HepG2 (cell line): ENCODE measurements at regions not wholly inside any gene's neighbourhood (a gene's known extent, or its start where the extent isn't known, plus 50 kb on each side); places are given as distances from the start of the nearest gene placed in this dataset.

ENCODE experiments used
- ATAC-seq: fragments of 200-7000 bp; cut with Tn5 transposase; 3 replicates; pipeline ENCODE4 v1.9.1; 2020; ENCODE audit warnings: mild to moderate bottlenecking, moderate library complexity
- BruUV-seq: library from RNA; stranded (reverse); fragments of 400-500 nt; replicated peaks from 2 replicates; lab custom pipeline; 2021; lab: Mats Ljungman, UMichigan
- CTCF ChIA-PET: fragments of 300-600 bp; formaldehyde crosslinking; extraction: SDS; loops from one replicate; lab custom pipeline; 2021; ENCODE audit warnings: low total read pairs, inconsistent platforms, low intra/inter-chr PET ratio; lab: Yijun Ruan, JAX
- POLR2A ChIA-PET: fragments of 350-600 bp; sonication (Branson Sonifier 250); formaldehyde crosslinking; loops from one replicate; lab custom pipeline; 2020; ENCODE audit warnings: antibody characterized with exemption, inconsistent platforms; lab: Yijun Ruan, JAX
- DNase-seq: peaks from one replicate; pipeline ENCODE4 v3.0.0-alpha.2; 2015; ENCODE audit warnings: low spot score
- FAIRE-seq: peaks from 3 replicates; lab custom pipeline; 2011; peaks lifted over from hg19 to GRCh38; lab: Jason Lieb, UNC
- H2AFZ ChIP-seq: one replicate; pipeline ENCODE4 v1.6.1; 2011; ENCODE audit warnings: low read length, inconsistent platforms
- H3K27ac ChIP-seq: fragments of 300-600 bp; 3 replicates; pipeline ENCODE4 v1.8.0; 2011; ENCODE audit warnings: mixed run types, mild to moderate bottlenecking, mixed read lengths, low read length, inconsistent platforms; ENCODE audit not compliant: insufficient read depth; ENCODE audit errors: extremely low read length
- H3K27me3 ChIP-seq, 2 experiments: fragments of 200-600 bp in 1 of 2; 2 replicates in 1 of 2; 3 replicates in 1 of 2; pipeline versions ENCODE4 v1.6.0 to v1.8.0; 2011; ENCODE audit warnings: low read length in 2 of 2, mild to moderate bottlenecking in 2 of 2, moderate library complexity in 2 of 2, inconsistent platforms in 1 of 2; ENCODE audit not compliant: insufficient read depth in 2 of 2, control insufficient read depth in 1 of 2
- H3K36me3 ChIP-seq, 2 experiments: fragments of 200-600 bp in 1 of 2; replicated peaks in 1 of 2; 2 replicates in 1 of 2; 3 replicates in 1 of 2; pipeline versions ENCODE4 v1.5.1 to v1.8.0; 2011; ENCODE audit warnings: low read length in 2 of 2, inconsistent platforms in 1 of 2; ENCODE audit not compliant: insufficient read depth in 2 of 2, control insufficient read depth in 1 of 2
- H3K4me1 ChIP-seq: 2 replicates; pipeline ENCODE4 v1.5.1; 2012; ENCODE audit warnings: low read length, inconsistent platforms; ENCODE audit not compliant: insufficient read depth
- H3K4me2 ChIP-seq: 2 replicates; pipeline ENCODE4 v1.6.0; 2011; ENCODE audit warnings: low read depth, low read length, inconsistent platforms
- H3K4me3 ChIP-seq, 3 experiments: fragments of 200-600 bp in 1 of 3; sonication (generic), shearing (Covaris generic) in 1 of 3; replicated peaks in 1 of 3; 2 replicates each; pipeline ENCODE4 v1.5.1; 2011 to 2016; ENCODE audit warnings: low read length in 3 of 3, inconsistent platforms in 2 of 3, low read depth in 2 of 3, mild to moderate bottlenecking in 2 of 3, control low read depth in 1 of 3, mixed read lengths in 1 of 3; ENCODE audit not compliant: insufficient read depth in 1 of 3
- H3K79me2 ChIP-seq: one replicate; pipeline ENCODE4 v1.6.1; 2011; ENCODE audit warnings: low read length, inconsistent platforms; ENCODE audit not compliant: insufficient read depth
- H3K9ac ChIP-seq: 2 replicates; pipeline ENCODE4 v1.6.0; 2011; ENCODE audit warnings: mild to moderate bottlenecking, low read depth, low read length, inconsistent platforms; ENCODE audit not compliant: insufficient read depth
- H3K9me3 ChIP-seq: 2 replicates; pipeline ENCODE4 v1.5.1; 2012; ENCODE audit warnings: mild to moderate bottlenecking, low read length
- H4K20me1 ChIP-seq: 2 replicates; pipeline ENCODE4 v1.6.0; 2011; ENCODE audit warnings: inconsistent platforms, mild to moderate bottlenecking, low read length, moderate library complexity; ENCODE audit not compliant: insufficient read depth
- ATM ChIP-seq: fragments of 450-650 bp; IDR thresholded peaks from 2 replicates; pipeline ENCODE4 v1.7.1; 2017; ENCODE audit warnings: mild to moderate bottlenecking, borderline replicate concordance
- HMG20A ChIP-seq: IDR thresholded peaks from 2 replicates; pipeline ENCODE4 v1.6.1; 2016; ENCODE audit warnings: borderline replicate concordance
- IKZF1 ChIP-seq: fragments of 450-650 bp; IDR thresholded peaks from 2 replicates; pipeline ENCODE4 v1.7.1; 2016
- JUNB ChIP-seq: sonication (generic); formaldehyde crosslinking; IDR thresholded peaks from 2 replicates; pipeline ENCODE4 v1.8.0; 2022; ENCODE audit warnings: missing genetic modification reagents, mild to moderate bottlenecking, borderline replicate concordance
- KDM3A ChIP-seq: IDR thresholded peaks from 2 replicates; pipeline ENCODE4 v1.6.1; 2018; ENCODE audit warnings: low read depth, missing compliant biosample characterization
- NPAS2 ChIP-seq: sonication (generic); formaldehyde crosslinking; IDR thresholded peaks from 2 replicates; pipeline ENCODE4 v1.8.0; 2022; ENCODE audit warnings: mild to moderate bottlenecking, missing genetic modification reagents, borderline replicate concordance
- SIX4 ChIP-seq: sonication (generic); formaldehyde crosslinking; IDR thresholded peaks from 2 replicates; pipeline ENCODE4 v1.4.0; 2020; ENCODE audit warnings: missing genetic modification reagents
- SMAD3 ChIP-seq: sonication (generic); formaldehyde crosslinking; IDR thresholded peaks from 2 replicates; pipeline ENCODE4 v1.4.0; 2020; ENCODE audit warnings: missing genetic modification reagents
- TEAD3 ChIP-seq: optimal IDR thresholded peaks from 2 replicates; pipeline ENCODE3; 2016; ENCODE audit warnings: borderline replicate concordance
- ZBTB38 ChIP-seq: sonication (generic); formaldehyde crosslinking; IDR thresholded peaks from 2 replicates; pipeline ENCODE4 v1.5.1; 2020; ENCODE audit warnings: mild to moderate bottlenecking, missing genetic modification reagents
- ZNF101 ChIP-seq: sonication (generic); formaldehyde crosslinking; IDR thresholded peaks from 2 replicates; pipeline ENCODE4 v1.4.0; 2020; ENCODE audit warnings: mild to moderate bottlenecking, low read depth, missing genetic modification reagents, borderline replicate concordance
- ZNF230 ChIP-seq: sonication (generic); formaldehyde crosslinking; IDR thresholded peaks from 2 replicates; pipeline ENCODE4 v1.4.0; 2020; ENCODE audit warnings: mild to moderate bottlenecking, missing genetic modification reagents
- ZNF274 ChIP-seq: sonication (generic); formaldehyde crosslinking; IDR thresholded peaks from 2 replicates; pipeline ENCODE4 v1.5.1; 2020; ENCODE audit warnings: mild to moderate bottlenecking, missing genetic modification reagents
- ZNF766 ChIP-seq: sonication (generic); formaldehyde crosslinking; IDR thresholded peaks from 2 replicates; pipeline ENCODE4 v1.5.0; 2020; ENCODE audit warnings: missing genetic modification reagents, borderline replicate concordance
- WGBS: methylation state at CpG from one replicate; pipeline ENCODE4 v1.1.6; 2017; ENCODE audit warnings: low lambda C conversion rate; 5-methylcytosine and 5-hydroxymethylcytosine counted together
- in situ Hi-C: cut with HindIII; loops from 2 replicates; pipeline ENCODE4 v1.10.0; 2017; ENCODE audit warnings: low pct_unique_long_range_greater_than_20kb; ENCODE audit not compliant: extremely low pct_ligation_motif_present
- intact Hi-C: fragments of 100-400 bp; cut with micrococcal nuclease; formaldehyde crosslinking; loops from one replicate; pipeline ENCODE4 v1.10.0; 2022; ENCODE audit not compliant: unreplicated experiment
- TF ChIP-seq, protein P1 (sequence below): sonication (generic); formaldehyde crosslinking; IDR thresholded peaks from 2 replicates; pipeline ENCODE4 v1.5.1; 2020; ENCODE audit warnings: mild to moderate bottlenecking, moderate library complexity, missing genetic modification reagents
- TF ChIP-seq, protein P2 (sequence below): sonication (generic); formaldehyde crosslinking; IDR thresholded peaks from 2 replicates; pipeline ENCODE4 v1.4.0; 2020; ENCODE audit warnings: mild to moderate bottlenecking, missing genetic modification reagents
- TF ChIP-seq, protein P3 (sequence below): sonication (generic); formaldehyde crosslinking; IDR thresholded peaks from 2 replicates; pipeline ENCODE4 v1.8.0; 2022; ENCODE audit warnings: mild to moderate bottlenecking, missing genetic modification reagents, borderline replicate concordance

DNA sequence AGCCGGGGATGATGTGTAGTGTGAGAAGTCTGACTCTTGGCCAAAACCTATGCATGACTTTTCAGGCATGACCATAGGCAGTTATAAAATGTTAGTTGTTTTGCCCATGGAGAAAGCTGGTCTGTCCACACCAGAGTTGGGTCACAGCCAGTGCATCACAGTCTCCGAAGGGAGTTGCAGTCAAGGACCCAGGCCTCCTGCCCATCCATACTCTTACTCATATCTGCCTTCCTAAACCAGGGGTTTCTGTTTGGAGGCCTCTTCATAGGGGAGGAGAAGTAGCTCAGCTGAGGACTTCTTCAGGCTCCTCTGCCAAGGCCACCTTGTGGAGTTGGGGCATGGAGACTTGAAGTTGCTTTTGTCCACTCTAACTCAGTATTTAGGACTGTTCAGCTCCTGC lies 1008.3 kb downstream of the PCDH18 start:
- H3K4me3 ChIP-seq: no peak overlapping the region
- no peak overlapping the region for H3K4me2 ChIP-seq
- TF ChIP-seq ZNF274 (CRISPR knock-in tag) (no peak), ZNF766 (CRISPR knock-in tag) (no peak)
- TF ChIP-seq, protein P1, sequence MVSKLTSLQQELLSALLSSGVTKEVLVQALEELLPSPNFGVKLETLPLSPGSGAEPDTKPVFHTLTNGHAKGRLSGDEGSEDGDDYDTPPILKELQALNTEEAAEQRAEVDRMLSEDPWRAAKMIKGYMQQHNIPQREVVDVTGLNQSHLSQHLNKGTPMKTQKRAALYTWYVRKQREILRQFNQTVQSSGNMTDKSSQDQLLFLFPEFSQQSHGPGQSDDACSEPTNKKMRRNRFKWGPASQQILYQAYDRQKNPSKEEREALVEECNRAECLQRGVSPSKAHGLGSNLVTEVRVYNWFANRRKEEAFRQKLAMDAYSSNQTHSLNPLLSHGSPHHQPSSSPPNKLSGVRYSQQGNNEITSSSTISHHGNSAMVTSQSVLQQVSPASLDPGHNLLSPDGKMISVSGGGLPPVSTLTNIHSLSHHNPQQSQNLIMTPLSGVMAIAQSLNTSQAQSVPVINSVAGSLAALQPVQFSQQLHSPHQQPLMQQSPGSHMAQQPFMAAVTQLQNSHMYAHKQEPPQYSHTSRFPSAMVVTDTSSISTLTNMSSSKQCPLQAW (CRISPR knock-in tag): no peak
- ATAC-seq (no peak), FAIRE-seq (no peak), DNase-seq (no peak)
- ChIA-PET CTCF (no interaction called here), POLR2A (no interaction called here)
- no peaks in the 10 kb centered on the region for H3K27me3 ChIP-seq
- H3K9ac ChIP-seq: no peak overlapping the region
- BruUV-seq: no TSS peak
- H2AFZ ChIP-seq: no peak overlapping the region
- no peaks in the 10 kb centered on the region for H3K4me1 ChIP-seq
- in situ Hi-C loops: no loop called here
- no peak overlapping the region for H3K27ac ChIP-seq
- intact Hi-C loops: no loop called here
- H3K36me3 ChIP-seq: no peaks in the 10 kb centered on the region
- no peaks in the 10 kb centered on the region for H3K79me2 ChIP-seq
- H4K20me1 ChIP-seq: no peaks in the 10 kb centered on the region
- 0% methylated on average over 1 of the region's 2 CpGs for WGBS
- peaks cover 11% of the 10 kb centered on the region for H3K9me3 ChIP-seq

DNA sequence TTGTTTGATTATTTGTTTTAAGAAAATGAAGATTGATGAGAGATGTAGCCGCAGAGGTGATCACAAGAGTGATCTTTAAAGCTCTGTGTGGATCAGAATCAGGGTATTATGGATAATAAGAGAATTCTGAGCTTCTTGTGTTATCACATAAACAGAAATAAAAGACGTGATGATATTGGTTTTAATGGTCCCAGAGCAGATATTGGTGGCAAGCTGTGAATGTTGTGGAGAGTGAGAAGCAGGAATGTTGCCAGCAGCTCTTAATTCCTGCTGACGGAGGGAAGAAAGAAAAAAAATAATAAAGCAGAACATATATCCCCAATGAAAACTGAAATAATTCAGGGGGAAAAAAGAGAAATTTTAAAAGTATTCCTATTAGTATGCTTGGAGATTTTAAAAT lies 1015.9 kb downstream of the PCDH18 start:
- no peak for ATAC-seq
- Histone ChIP-seq H3K27ac (no peak overlapping the region), H3K4me1 (no peaks in the 10 kb centered on the region), H3K4me3 (no peak overlapping the region), H3K4me2 (no peak overlapping the region), H4K20me1 (no peaks in the 10 kb centered on the region), H2AFZ (no peak overlapping the region), H3K36me3 (no peaks in the 10 kb centered on the region), H3K27me3 (no peaks in the 10 kb centered on the region), H3K79me2 (no peaks in the 10 kb centered on the region), H3K9me3 (peaks cover 12% of the 10 kb centered on the region), H3K9ac (no peak overlapping the region)
- no TSS peak for BruUV-seq
- DNase-seq: no peak
- POLR2A ChIA-PET: no interaction called here
- in situ Hi-C loops: no loop called here
- CTCF ChIA-PET: no interaction called here
- no peak for FAIRE-seq
- 18% methylated on average over 3 of the region's 3 CpGs for WGBS
- intact Hi-C loops: no loop called here
- TF ChIP-seq TEAD3 (CRISPR knock-in tag) (no peak), ZBTB38 (no peak), SIX4 (CRISPR knock-in tag) (no peak), HMG20A (CRISPR knock-in tag) (no peak), KDM3A (CRISPR knock-in tag) (no peak), ZNF230 (CRISPR knock-in tag) (no peak), ZNF101 (CRISPR knock-in tag) (no peak), JUNB (CRISPR knock-in tag) (no peak), NPAS2 (no peak), SMAD3 (CRISPR knock-in tag) (no peak), IKZF1 (no peak), ATM (no peak)
- TF ChIP-seq, protein P2, sequence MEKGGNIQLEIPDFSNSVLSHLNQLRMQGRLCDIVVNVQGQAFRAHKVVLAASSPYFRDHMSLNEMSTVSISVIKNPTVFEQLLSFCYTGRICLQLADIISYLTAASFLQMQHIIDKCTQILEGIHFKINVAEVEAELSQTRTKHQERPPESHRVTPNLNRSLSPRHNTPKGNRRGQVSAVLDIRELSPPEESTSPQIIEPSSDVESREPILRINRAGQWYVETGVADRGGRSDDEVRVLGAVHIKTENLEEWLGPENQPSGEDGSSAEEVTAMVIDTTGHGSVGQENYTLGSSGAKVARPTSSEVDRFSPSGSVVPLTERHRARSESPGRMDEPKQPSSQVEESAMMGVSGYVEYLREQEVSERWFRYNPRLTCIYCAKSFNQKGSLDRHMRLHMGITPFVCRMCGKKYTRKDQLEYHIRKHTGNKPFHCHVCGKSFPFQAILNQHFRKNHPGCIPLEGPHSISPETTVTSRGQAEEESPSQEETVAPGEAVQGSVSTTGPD (CRISPR knock-in tag): no peak
- TF ChIP-seq, protein P3, sequence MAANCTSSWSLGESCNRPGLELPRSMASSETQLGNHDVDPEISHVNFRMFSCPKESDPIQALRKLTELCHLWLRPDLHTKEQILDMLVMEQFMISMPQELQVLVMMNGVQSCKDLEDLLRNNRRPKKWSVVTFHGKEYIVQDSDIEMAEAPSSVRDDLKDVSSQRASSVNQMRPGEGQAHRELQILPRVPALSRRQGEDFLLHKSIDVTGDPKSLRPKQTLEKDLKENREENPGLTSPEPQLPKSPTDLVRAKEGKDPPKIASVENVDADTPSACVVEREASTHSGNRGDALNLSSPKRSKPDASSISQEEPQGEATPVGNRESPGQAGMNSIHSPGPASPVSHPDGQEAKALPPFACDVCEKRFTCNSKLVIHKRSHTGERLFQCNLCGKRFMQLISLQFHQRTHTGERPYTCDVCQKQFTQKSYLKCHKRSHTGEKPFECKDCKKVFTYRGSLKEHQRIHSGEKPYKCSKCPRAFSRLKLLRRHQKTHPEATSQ: no peak
